ENCODE measurements at regions not wholly inside any gene's neighbourhood (a gene's known extent, or its start where the extent isn't known, plus 50 kb on each side); places are given as distances from the start of the nearest gene placed in this dataset.
A peak's percentile ranks its signal among the peaks of the same experiment; 100 is the strongest.

DNA sequence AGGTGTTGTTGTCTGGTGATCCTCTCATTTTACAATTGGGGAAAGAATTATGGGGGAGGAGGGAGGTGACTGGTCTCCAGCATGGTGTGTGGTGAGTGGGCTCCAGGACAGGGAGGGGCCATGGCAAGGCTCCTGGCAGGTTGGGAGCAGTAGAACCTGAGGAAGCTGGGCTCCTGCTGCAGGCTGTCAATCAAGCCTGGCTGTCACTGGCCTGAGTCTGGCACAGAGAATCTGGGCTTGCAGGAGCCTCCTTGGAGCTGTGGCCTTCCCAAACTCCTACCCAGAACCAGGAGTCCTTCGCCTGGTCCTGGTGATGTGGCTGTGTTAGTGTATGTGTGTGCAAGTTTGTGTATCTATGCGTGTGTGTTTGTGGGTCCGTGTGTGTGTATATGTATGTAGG lies 131.9 kb upstream of the CSF3R start:
- TF ChIP-seq, protein P1, sequence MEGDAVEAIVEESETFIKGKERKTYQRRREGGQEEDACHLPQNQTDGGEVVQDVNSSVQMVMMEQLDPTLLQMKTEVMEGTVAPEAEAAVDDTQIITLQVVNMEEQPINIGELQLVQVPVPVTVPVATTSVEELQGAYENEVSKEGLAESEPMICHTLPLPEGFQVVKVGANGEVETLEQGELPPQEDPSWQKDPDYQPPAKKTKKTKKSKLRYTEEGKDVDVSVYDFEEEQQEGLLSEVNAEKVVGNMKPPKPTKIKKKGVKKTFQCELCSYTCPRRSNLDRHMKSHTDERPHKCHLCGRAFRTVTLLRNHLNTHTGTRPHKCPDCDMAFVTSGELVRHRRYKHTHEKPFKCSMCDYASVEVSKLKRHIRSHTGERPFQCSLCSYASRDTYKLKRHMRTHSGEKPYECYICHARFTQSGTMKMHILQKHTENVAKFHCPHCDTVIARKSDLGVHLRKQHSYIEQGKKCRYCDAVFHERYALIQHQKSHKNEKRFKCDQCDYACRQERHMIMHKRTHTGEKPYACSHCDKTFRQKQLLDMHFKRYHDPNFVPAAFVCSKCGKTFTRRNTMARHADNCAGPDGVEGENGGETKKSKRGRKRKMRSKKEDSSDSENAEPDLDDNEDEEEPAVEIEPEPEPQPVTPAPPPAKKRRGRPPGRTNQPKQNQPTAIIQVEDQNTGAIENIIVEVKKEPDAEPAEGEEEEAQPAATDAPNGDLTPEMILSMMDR (IDR thresholded peaks at IDR 0.05; ENCODE audit: low read depth, low read length), result no peak
- no peak overlapping the region for H3K4me3 ChIP-seq (ENCODE audit: low read depth, low read length)
- in situ Hi-C loops (cut with HindIII; ENCODE audit: low sequenced_read_pairs), result no loop called here
- DNase-seq (ENCODE audit: low read depth, low spot score), result no peak

DNA sequence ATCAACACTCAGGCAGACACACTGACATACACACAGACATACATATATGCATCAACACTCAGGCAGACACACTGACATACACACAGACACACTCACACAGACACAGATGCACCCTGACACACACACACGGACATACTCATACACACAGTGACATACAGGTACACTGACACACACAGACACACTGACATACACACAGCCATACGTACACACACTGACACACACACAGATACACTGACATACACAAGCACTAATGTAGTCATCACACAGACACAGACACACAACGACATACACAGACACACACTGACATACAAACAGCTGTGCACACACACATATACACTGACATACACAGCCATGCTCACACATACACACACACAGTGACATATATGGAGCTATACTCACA lies 131.0 kb upstream of the CSF3R start:
- DNase-seq (ENCODE audit: low read depth, low spot score), result no peak
- TF ChIP-seq, protein P1 (IDR thresholded peaks at IDR 0.05; ENCODE audit: low read depth, low read length), result no peak
- in situ Hi-C loops (cut with HindIII; ENCODE audit: low sequenced_read_pairs), result no loop called here
- H3K4me3 ChIP-seq (ENCODE audit: low read depth, low read length), result no peak overlapping the region

DNA sequence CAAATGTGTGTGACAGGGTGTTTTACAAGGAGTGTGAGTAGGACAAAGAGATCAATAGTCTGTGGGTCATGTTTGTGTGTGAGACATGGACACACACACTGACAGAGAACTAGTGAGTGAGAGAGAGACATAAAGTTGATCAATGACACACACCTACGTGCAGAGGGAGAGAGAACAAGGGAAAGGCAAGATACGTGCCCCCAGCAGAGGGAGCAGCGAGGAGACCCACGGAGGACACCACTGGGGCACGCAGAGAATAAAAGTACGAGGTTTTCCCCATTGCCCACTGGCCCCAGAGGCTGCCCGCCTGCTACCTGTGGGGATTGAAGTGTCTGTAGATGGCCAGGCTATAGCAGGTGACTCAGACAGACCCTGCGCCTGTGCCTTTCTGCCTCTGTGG lies 130.2 kb upstream of the CSF3R start:
- TF ChIP-seq, protein P1 (IDR thresholded peaks at IDR 0.05; ENCODE audit: low read depth, low read length), result no peak
- in situ Hi-C loops (cut with HindIII; ENCODE audit: low sequenced_read_pairs), result no loop called here
- DNase-seq (ENCODE audit: low read depth, low spot score), result no peak
- H3K4me3 ChIP-seq (ENCODE audit: low read depth, low read length), result no peak overlapping the region

DNA sequence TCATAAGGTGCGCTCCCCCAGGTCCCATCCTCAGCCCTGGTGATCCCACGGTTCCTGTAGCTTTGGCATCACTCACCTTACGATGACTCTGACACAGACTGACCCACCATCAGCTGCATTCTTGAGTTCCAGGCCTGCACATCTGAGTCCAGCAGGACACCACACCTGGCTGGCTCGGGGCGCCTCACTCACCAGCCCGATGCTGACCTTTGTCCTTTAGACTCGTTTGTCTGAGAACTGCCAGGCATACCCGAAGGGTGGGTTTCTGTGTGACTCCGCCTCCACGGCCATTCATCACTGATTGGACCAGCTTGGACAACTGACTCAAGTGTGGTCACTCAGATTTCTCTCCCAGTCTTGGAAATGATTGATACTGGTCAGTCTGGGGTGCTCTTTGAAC lies 129.4 kb upstream of the CSF3R start:
- in situ Hi-C loops (cut with HindIII; ENCODE audit: low sequenced_read_pairs), result no loop called here
- no peak for DNase-seq (ENCODE audit: low read depth, low spot score)
- no peak overlapping the region for H3K4me3 ChIP-seq (ENCODE audit: low read depth, low read length)
- TF ChIP-seq, protein P1 (IDR thresholded peaks at IDR 0.05; ENCODE audit: low read depth, low read length), result no peak

DNA sequence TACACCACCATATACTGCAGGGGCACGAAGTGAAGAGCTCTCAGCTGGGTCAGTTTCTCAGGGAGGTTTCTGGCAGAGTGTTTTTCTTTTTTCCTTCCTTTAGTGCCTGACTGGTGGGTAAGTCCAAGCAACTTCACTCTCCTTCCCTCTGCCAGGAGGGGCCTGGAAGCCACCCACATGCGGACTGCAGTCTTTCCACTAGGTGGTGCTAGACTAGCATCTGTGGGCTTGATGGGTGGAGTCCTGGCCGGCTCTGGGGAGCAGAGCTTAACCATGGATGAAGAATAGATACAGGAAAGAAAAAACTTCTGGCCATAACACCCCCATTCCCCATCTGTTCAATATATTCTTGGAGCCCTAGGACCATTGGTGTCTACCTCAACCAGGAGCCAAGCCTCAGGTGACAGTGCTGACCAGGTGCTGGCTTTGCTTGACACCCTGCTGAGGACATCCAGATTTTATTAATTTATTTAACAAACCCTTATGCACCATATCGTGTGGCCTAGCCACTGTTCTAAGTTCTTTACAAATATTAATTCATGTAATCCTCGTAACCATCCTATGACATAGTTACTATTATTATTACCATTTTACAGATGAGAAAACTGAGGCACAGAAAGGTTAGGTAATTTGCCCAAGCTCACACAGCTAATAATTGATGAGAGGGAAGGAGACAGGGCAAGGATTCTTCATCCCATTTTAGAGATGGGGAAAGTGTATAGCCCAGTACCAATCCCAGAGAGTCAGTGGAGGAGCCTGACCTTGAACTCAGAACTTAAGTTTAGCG lies 126.7 kb upstream of the CSF3R start:
- DNase-seq (ENCODE audit: low read depth, low spot score), result peak; percentile 5
- in situ Hi-C loops (cut with HindIII; ENCODE audit: low sequenced_read_pairs), result no loop called here
- TF ChIP-seq, protein P1 (IDR thresholded peaks at IDR 0.05; ENCODE audit: low read depth, low read length), result peak; percentile 63
- H3K4me3 ChIP-seq (ENCODE audit: low read depth, low read length), result no peak overlapping the region

DNA sequence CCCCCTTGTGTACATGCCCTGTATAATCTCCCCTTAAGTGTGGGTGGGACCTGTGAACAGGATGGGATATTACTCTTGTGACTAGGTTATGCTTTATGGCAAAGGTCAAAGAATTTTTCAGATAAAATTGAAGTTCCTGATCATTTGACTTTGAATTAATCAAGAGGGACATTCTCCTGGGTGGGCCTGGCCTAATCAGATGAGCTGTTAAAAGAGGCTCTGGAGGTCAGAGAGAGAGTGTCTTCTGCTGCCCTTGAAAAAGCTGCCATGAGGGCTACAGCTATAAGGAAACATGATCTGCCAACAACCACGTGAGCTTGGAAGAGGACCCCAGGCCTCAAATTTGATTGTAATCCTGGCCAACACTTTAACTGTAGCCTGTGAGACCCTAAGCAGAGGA lies 125.6 kb upstream of the CSF3R start:
- in situ Hi-C loops (cut with HindIII; ENCODE audit: low sequenced_read_pairs), result no loop called here
- H3K4me3 ChIP-seq (ENCODE audit: low read depth, low read length), result no peak overlapping the region
- DNase-seq (ENCODE audit: low read depth, low spot score), result no peak
- TF ChIP-seq, protein P1 (IDR thresholded peaks at IDR 0.05; ENCODE audit: low read depth, low read length), result no peak
